ENCODE measurements at regions not wholly inside any gene's neighbourhood (a gene's known extent, or its start where the extent isn't known, plus 50 kb on each side); places are given as distances from the start of the nearest gene placed in this dataset.

GRCh38 chr9:1429297-1429696 lies 379.1 kb downstream of the DMRT2 start:
- no peak for DNase-seq (ENCODE audit: low spot score)

- no peak for DNase-seq (ENCODE audit: low spot score)
These were observed 381.3 kb downstream of the DMRT2 start for GRCh38 chr9:1431461-1431860.

- no peak for DNase-seq (ENCODE audit: low spot score)
These were observed 384.1 kb downstream of the DMRT2 start for GRCh38 chr9:1434052-1434767.

- DNase-seq (ENCODE audit: low spot score), result no peak
These were observed 384.7 kb downstream of the DMRT2 start for GRCh38 chr9:1434811-1435210.

- no peak for DNase-seq (ENCODE audit: low spot score)
These were observed 390.1 kb downstream of the DMRT2 start for GRCh38 chr9:1440256-1440655.

GRCh38 chr9:1442105-1442504 lies 391.9 kb downstream of the DMRT2 start:
- no peak for DNase-seq (ENCODE audit: low spot score)

- no peak for DNase-seq (ENCODE audit: low spot score)
These were observed 393.3 kb downstream of the DMRT2 start for GRCh38 chr9:1443450-1443849.

GRCh38 chr9:1446671-1447070 lies 396.5 kb downstream of the DMRT2 start:
- no peak for DNase-seq (ENCODE audit: low spot score)

- DNase-seq (ENCODE audit: low spot score), result no peak
These were observed 403.5 kb downstream of the DMRT2 start for GRCh38 chr9:1453636-1454035.

- DNase-seq (ENCODE audit: low spot score), result no peak
These were observed 404.1 kb downstream of the DMRT2 start for GRCh38 chr9:1454211-1454610.

GRCh38 chr9:1454616-1455347 lies 404.6 kb downstream of the DMRT2 start:
- no peak for DNase-seq (ENCODE audit: low spot score)

- DNase-seq (ENCODE audit: low spot score), result no peak
These were observed 405.6 kb downstream of the DMRT2 start for GRCh38 chr9:1455766-1456165.

- DNase-seq (ENCODE audit: low spot score), result no peak
These were observed 406.3 kb downstream of the DMRT2 start for GRCh38 chr9:1456301-1457024.

- no peak for DNase-seq (ENCODE audit: low spot score)
These were observed 407.3 kb downstream of the DMRT2 start for GRCh38 chr9:1457460-1457859.

- DNase-seq (ENCODE audit: low spot score), result no peak
These were observed 408.3 kb downstream of the DMRT2 start for GRCh38 chr9:1458503-1458902.

GRCh38 chr9:1460143-1460769 lies 410.1 kb downstream of the DMRT2 start:
- no peak for DNase-seq (ENCODE audit: low spot score)

- DNase-seq (ENCODE audit: low spot score), result no peak
These were observed 411.7 kb downstream of the DMRT2 start for GRCh38 chr9:1461812-1462211.

GRCh38 chr9:1462626-1463308 lies 412.6 kb downstream of the DMRT2 start:
- no peak for DNase-seq (ENCODE audit: low spot score)

GRCh38 chr9:1469996-1470395 lies 419.8 kb downstream of the DMRT2 start:
- DNase-seq (ENCODE audit: low spot score), result no peak

- DNase-seq (ENCODE audit: low spot score), result no peak
These were observed 423.9 kb downstream of the DMRT2 start for GRCh38 chr9:1473956-1474634.

GRCh38 chr9:1474671-1475070 lies 424.5 kb downstream of the DMRT2 start:
- DNase-seq (ENCODE audit: low spot score), result no peak
